ENCODE measurements at regions not wholly inside any gene's neighbourhood (a gene's known extent, or its start where the extent isn't known, plus 50 kb on each side); places are given as distances from the start of the nearest gene placed in this dataset.

GRCh38 chr20:48293671-48294070 lies 508.4 kb upstream of the SULF2 start:
- in situ Hi-C loops (cut with MboI; ENCODE audit: low sequenced_read_pairs, unreplicated experiment) = no loop called here
- no peak for DNase-seq (ENCODE audit: low spot score)
- no peak for TF ChIP-seq CTCF (IDR thresholded peaks at IDR 0.05; ENCODE audit: borderline replicate concordance, control extremely low read depth, extremely low read depth, insufficient read depth, missing control alignments)

- no peak for DNase-seq (ENCODE audit: low spot score)
- in situ Hi-C loops (cut with MboI; ENCODE audit: low sequenced_read_pairs, unreplicated experiment) = no loop called here
- no peak for TF ChIP-seq CTCF (IDR thresholded peaks at IDR 0.05; ENCODE audit: borderline replicate concordance, control extremely low read depth, extremely low read depth, insufficient read depth, missing control alignments)
Observed at GRCh38 chr20:48292806-48293205, 507.5 kb upstream of the SULF2 start.

GRCh38 chr20:48291896-48292295 lies 506.6 kb upstream of the SULF2 start:
- TF ChIP-seq CTCF (IDR thresholded peaks at IDR 0.05; ENCODE audit: borderline replicate concordance, control extremely low read depth, extremely low read depth, insufficient read depth, missing control alignments) = no peak
- DNase-seq (ENCODE audit: low spot score) = no peak
- in situ Hi-C loops (cut with MboI; ENCODE audit: low sequenced_read_pairs, unreplicated experiment) = no loop called here

- TF ChIP-seq CTCF (IDR thresholded peaks at IDR 0.05; ENCODE audit: borderline replicate concordance, control extremely low read depth, extremely low read depth, insufficient read depth, missing control alignments) = no peak
- no peak for DNase-seq (ENCODE audit: low spot score)
- in situ Hi-C loops (cut with MboI; ENCODE audit: low sequenced_read_pairs, unreplicated experiment) = no loop called here
Observed at GRCh38 chr20:48288930-48289507, 503.7 kb upstream of the SULF2 start.

GRCh38 chr20:48287552-48288170 lies 502.4 kb upstream of the SULF2 start:
- no peak for TF ChIP-seq CTCF (IDR thresholded peaks at IDR 0.05; ENCODE audit: borderline replicate concordance, control extremely low read depth, extremely low read depth, insufficient read depth, missing control alignments)
- DNase-seq (ENCODE audit: low spot score) = no peak
- in situ Hi-C loops (cut with MboI; ENCODE audit: low sequenced_read_pairs, unreplicated experiment) = no loop called here

- in situ Hi-C loops (cut with MboI; ENCODE audit: low sequenced_read_pairs, unreplicated experiment) = no loop called here
- TF ChIP-seq CTCF (IDR thresholded peaks at IDR 0.05; ENCODE audit: borderline replicate concordance, control extremely low read depth, extremely low read depth, insufficient read depth, missing control alignments) = no peak
- no peak for DNase-seq (ENCODE audit: low spot score)
Observed at GRCh38 chr20:48287021-48287494, 501.8 kb upstream of the SULF2 start.
